ENCODE measurements at regions not wholly inside any gene's neighbourhood (a gene's known extent, or its start where the extent isn't known, plus 50 kb on each side); places are given as distances from the start of the nearest gene placed in this dataset.

DNA sequence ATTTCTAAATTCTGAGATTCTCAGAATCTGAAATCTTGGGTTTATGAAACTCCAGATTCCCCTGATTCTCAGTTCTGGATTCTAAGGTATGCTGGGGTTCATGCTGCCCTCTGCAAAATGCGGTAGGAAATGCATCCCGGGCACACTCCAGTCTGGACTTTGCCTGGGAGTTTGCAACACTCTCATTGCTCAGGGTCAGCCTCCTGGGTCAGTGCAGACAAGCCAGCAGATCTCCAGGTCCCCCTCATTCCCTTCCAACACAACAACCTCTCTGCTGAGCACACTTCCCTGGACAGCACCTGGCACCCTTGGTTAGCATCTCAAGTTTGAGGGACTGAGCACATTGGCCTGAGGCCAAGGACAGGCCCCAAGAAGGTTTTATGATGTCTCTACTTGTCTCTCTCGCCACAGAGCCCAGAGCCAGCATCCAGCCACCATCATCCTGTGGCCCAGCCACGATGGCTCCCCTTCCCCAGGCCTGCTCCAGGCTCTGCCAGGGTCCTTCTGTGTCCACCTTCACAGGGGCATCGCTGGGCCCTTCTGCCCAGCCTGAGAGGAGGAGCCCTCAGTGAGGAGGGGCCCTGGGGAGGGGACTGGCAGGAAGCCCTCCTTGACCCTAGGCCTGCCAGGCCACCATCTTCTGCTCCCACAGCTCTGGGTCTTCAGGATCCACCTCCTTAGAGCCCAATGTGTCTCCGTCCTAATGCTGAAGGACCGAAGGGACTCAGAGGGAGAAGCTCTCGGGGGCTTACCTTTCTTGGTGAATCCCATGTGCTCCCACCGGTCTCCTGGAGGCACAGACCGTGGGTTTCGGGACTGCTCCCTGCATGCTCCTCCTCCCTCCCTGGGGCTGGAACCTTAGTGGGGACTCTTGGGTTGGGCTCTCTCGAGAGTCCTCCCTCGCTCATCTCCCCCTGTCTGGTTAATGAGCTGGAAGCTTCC lies 550.7 kb downstream of the PTPRU start:
- Histone ChIP-seq H3K4me3 (no peak overlapping the region), H3K27me3 (no peaks in the 10 kb centered on the region)
- DNase-seq = no peak

DNA sequence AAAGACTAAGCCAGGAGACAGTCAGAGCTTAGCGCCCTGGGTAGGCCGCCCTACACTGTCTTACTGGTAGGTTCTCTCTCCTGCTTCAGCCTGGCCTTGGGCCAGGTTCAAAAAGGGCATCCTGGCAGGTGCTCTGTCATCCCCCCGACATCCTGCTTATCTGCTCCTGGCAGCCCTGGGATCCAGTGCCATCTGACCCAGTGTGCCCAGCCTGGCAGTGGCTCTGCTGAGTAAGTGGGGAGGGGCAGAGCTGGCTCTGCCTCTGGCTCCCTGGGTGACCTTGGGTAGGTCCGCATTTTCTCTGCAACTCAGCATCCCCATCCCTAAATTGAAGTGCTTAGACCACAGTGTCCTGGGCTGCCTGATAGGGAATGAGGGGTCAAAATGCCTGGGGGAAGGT lies 549.9 kb downstream of the PTPRU start:
- no peak for DNase-seq
- no peaks in the 10 kb centered on the region for H3K4me1 ChIP-seq (ENCODE audit: insufficient read depth)
- H3K9me3 ChIP-seq = no peaks in the 10 kb centered on the region
- WGBS, 3 donors = 83 to 89% (median 84%) methylated on average over 4 of the region's 4 CpGs
- intact Hi-C loops (cut with DNase I) = loop anchor here in 1 of 4 donors (10.0 kb wide), 1 partner anchor 329 kb away; no protein-coding TSS in a partner anchor
- no peaks in the 10 kb centered on the region for H3K36me3 ChIP-seq
- H3K4me3 ChIP-seq = no peak overlapping the region
- TF ChIP-seq EP300 (IDR thresholded peaks at IDR 0.05) (no peak), POLR2A (IDR thresholded peaks at IDR 0.05) (no peak)
- TF ChIP-seq, protein P1, sequence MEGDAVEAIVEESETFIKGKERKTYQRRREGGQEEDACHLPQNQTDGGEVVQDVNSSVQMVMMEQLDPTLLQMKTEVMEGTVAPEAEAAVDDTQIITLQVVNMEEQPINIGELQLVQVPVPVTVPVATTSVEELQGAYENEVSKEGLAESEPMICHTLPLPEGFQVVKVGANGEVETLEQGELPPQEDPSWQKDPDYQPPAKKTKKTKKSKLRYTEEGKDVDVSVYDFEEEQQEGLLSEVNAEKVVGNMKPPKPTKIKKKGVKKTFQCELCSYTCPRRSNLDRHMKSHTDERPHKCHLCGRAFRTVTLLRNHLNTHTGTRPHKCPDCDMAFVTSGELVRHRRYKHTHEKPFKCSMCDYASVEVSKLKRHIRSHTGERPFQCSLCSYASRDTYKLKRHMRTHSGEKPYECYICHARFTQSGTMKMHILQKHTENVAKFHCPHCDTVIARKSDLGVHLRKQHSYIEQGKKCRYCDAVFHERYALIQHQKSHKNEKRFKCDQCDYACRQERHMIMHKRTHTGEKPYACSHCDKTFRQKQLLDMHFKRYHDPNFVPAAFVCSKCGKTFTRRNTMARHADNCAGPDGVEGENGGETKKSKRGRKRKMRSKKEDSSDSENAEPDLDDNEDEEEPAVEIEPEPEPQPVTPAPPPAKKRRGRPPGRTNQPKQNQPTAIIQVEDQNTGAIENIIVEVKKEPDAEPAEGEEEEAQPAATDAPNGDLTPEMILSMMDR (IDR thresholded peaks at IDR 0.05) = no peak
- H3K27me3 ChIP-seq = no peaks in the 10 kb centered on the region
- H3K27ac ChIP-seq = no peak overlapping the region

More for the DNA sequence above, 550.7 kb downstream of the PTPRU start:
- no peaks in the 10 kb centered on the region for H3K9me3 ChIP-seq
- TF ChIP-seq POLR2A (IDR thresholded peaks at IDR 0.05) (no peak), EP300 (IDR thresholded peaks at IDR 0.05) (no peak)
- intact Hi-C loops (cut with DNase I) = loop anchor here in 1 of 4 donors (10.0 kb wide), 1 partner anchor 328 kb away; no protein-coding TSS in a partner anchor
- no peak overlapping the region for H3K27ac ChIP-seq
- no peaks in the 10 kb centered on the region for H3K36me3 ChIP-seq
- WGBS, 3 donors = 82 to 90% (median 85%) methylated on average over 13 of the region's 13 CpGs
- H3K4me1 ChIP-seq (ENCODE audit: insufficient read depth) = no peaks in the 10 kb centered on the region

DNA sequence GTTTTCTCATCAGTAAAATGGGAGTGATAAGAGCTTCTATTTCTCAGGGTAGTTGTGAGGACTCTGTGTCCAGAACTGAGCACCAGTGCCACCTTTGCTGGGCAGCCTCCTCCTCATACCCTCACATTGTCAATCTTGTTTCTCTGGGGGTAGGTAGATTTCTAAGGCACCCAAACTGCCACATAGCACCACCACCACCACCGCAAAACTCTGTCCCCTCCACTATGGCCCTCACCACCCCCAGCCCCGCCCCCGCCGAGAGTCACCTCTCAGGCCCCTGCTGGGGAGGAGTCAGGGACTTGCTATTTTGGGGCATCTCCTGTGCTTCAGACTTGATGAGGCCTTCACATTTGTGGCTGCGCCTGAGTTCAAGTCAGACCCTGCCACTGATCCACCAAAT lies 549.2 kb downstream of the PTPRU start:
- no peak for TF ChIP-seq POLR2A (IDR thresholded peaks at IDR 0.05)
- TF ChIP-seq, protein P1 (IDR thresholded peaks at IDR 0.05) = no peak
- no peak for TF ChIP-seq EP300 (IDR thresholded peaks at IDR 0.05)
- Histone ChIP-seq H3K4me1 (ENCODE audit: insufficient read depth) (no peaks in the 10 kb centered on the region), H3K36me3 (no peaks in the 10 kb centered on the region), H3K27ac (no peak overlapping the region), H3K9me3 (no peaks in the 10 kb centered on the region), H3K4me3 (no peak overlapping the region), H3K27me3 (no peaks in the 10 kb centered on the region)
- intact Hi-C loops (cut with DNase I) = loop anchor here in 1 of 4 donors (10.0 kb wide), 1 partner anchor 329 kb away; no protein-coding TSS in a partner anchor
- DNase-seq = no peak
- WGBS, 3 donors = 93 to 94% (median 94%) methylated on average over 5 of the region's 5 CpGs

DNA sequence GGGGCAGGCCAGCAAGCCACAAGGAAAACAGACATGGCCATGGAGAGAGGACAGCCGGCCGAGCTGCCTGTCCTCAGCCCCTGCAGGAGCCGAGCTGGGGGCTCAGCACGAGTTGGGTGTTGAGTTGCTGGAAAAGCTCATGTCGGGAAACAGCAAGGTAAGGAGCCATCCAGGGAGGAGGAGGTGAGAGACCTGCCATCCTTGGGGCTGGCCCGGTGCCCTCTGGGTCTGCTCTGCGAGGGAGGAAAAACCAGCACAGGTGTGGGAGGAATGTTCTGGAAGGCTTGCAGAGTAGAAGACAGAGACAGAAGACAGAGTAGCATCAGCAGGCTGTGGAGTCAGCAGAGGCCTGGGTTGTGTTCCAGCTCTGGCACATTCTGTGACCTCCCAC lies 548.8 kb downstream of the PTPRU start:
- no peaks in the 10 kb centered on the region for H3K27me3 ChIP-seq
- DNase-seq = no peak
- 56 to 63% (median 59%) methylated on average over 7 of the region's 7 CpGs for WGBS, 3 donors

DNA sequence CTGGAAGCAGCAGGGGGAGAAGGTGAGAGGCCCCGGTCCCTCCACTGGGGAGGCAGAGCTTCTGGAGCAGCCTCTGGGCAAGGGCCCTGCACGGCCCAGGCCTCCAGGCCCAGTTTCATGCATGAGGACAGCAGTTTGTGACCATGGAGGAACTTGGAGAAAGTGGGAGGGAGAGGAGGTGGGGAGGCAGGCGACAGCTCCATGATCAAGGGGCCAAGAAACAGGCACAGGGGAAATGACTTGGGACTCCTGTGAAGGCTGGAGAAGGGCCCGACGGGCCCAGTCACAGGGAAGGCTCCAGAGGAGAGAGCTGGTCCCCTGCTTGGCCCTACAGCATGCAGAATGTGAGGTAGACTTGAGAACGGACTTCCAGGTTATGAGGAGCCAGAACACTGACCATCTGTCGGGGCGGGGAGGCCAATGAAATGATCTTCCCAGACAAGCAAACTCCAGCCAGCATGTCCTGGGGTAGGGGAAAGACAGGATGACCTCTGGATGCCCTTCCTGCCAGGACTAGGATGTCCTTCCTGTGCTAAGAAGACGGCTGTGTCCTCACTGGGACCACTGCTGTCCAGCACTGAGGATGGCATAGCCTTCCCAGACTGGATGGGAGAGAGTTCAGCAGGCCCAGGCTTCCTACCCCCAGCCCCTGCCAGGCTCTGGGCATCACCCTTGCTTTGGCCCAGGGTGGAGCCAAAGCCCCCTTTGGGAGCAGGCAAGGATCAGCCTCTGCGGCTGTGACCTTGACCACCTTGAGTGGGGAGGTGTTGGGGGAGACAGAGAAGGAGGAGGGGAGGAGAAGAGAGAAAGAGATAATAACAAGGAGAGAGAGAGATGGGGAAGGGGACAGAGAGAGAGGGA lies 548.2 kb downstream of the PTPRU start:
- TF ChIP-seq, protein P1 (IDR thresholded peaks at IDR 0.05) = no peak
- H3K27me3 ChIP-seq = no peaks in the 10 kb centered on the region
- no peaks in the 10 kb centered on the region for H3K36me3 ChIP-seq
- no peaks in the 10 kb centered on the region for H3K9me3 ChIP-seq
- no peak for DNase-seq
- no peaks in the 10 kb centered on the region for H3K4me1 ChIP-seq (ENCODE audit: insufficient read depth)
- 73 to 76% (median 75%) methylated on average over 10 of the region's 10 CpGs for WGBS, 3 donors
- intact Hi-C loops (cut with DNase I) = loop anchor here in 1 of 4 donors (10.0 kb wide), 1 partner anchor 330 kb away; no protein-coding TSS in a partner anchor
- H3K4me3 ChIP-seq = no peak overlapping the region
- no peak overlapping the region for H3K27ac ChIP-seq

More for the DNA sequence above, 548.8 kb downstream of the PTPRU start:
- Histone ChIP-seq H3K27ac (no peak overlapping the region), H3K4me3 (no peak overlapping the region), H3K9me3 (no peaks in the 10 kb centered on the region), H3K36me3 (no peaks in the 10 kb centered on the region), H3K4me1 (ENCODE audit: insufficient read depth) (no peaks in the 10 kb centered on the region)
- intact Hi-C loops (cut with DNase I) = loop anchor here in 1 of 4 donors (10.0 kb wide), 1 partner anchor 330 kb away; no protein-coding TSS in a partner anchor
- no peak for TF ChIP-seq EP300 (IDR thresholded peaks at IDR 0.05)
- TF ChIP-seq POLR2A (IDR thresholded peaks at IDR 0.05) = no peak

All from ovary (tissue), 7 donors.